ENCODE measurements at regions not wholly inside any gene's neighbourhood (a gene's known extent, or its start where the extent isn't known, plus 50 kb on each side); places are given as distances from the start of the nearest gene placed in this dataset.

DNA sequence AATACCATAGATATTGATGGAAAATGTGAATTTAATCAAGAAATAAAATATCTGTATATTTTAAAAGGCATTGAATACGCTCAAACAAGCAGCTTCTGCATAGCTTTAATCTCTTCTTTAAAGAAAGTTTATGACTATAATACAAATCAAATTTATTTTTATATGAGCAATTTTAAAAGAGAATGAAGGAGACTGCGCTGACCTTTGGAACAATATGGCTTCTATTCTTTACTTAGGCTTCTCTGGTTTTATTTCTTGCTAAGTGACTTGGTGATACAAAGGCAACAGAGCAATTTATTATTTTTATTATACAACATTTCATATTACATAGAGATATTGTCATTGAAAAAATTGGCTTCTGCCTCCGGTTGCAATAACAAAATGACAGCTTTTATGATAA, 776.7 kb downstream of the TBC1D32 start:
- TF ChIP-seq, protein P1, sequence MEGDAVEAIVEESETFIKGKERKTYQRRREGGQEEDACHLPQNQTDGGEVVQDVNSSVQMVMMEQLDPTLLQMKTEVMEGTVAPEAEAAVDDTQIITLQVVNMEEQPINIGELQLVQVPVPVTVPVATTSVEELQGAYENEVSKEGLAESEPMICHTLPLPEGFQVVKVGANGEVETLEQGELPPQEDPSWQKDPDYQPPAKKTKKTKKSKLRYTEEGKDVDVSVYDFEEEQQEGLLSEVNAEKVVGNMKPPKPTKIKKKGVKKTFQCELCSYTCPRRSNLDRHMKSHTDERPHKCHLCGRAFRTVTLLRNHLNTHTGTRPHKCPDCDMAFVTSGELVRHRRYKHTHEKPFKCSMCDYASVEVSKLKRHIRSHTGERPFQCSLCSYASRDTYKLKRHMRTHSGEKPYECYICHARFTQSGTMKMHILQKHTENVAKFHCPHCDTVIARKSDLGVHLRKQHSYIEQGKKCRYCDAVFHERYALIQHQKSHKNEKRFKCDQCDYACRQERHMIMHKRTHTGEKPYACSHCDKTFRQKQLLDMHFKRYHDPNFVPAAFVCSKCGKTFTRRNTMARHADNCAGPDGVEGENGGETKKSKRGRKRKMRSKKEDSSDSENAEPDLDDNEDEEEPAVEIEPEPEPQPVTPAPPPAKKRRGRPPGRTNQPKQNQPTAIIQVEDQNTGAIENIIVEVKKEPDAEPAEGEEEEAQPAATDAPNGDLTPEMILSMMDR (IDR thresholded peaks at IDR 0.05; ENCODE audit: control extremely low read depth in 1 of 3, insufficient read depth in 1 of 3, low read depth in 1 of 3, low read length in 3 of 3) = no peak
- TF ChIP-seq POLR2AphosphoS5 (IDR thresholded peaks at IDR 0.05; ENCODE audit: low read depth, low read length) = no peak
- TF ChIP-seq BCL11A (IDR thresholded peaks at IDR 0.05; ENCODE audit: low read depth in 2 of 2, low read length in 2 of 2) = no peak
- no peak for TF ChIP-seq SRF (IDR thresholded peaks at IDR 0.05; ENCODE audit: low read depth, low read length)
- TF ChIP-seq POLR2A (IDR thresholded peaks at IDR 0.05; ENCODE audit: control extremely low read depth in 1 of 2, low read depth in 2 of 2, low read length in 2 of 2) = no peak
- TF ChIP-seq SIX5 (IDR thresholded peaks at IDR 0.05; ENCODE audit: low read depth, low read length) = no peak
- TF ChIP-seq JUN (IDR thresholded peaks at IDR 0.05; ENCODE audit: low read depth, low read length) = no peak
